ENCODE measurements at regions not wholly inside any gene's neighbourhood (a gene's known extent, or its start where the extent isn't known, plus 50 kb on each side); places are given as distances from the start of the nearest gene placed in this dataset.

GRCh38 chr5:124823380-124823779 is 76.9 kb upstream of the ZNF608 start:
- Histone ChIP-seq H3K79me2 (ENCODE audit: insufficient read depth, low read length) (no peaks in the 10 kb centered on the region), H3K4me1 (ENCODE audit: insufficient read depth, low read length) (no peaks in the 10 kb centered on the region), H3K4me2 (ENCODE audit: low read depth, low read length) (no peak overlapping the region), H3K4me3 (replicated peaks in 1 of 3; ENCODE audit: insufficient read depth in 1 of 3, low read depth in 2 of 3, low read length in 3 of 3) (no peak overlapping the region), H3K36me3 (replicated peaks in 1 of 2; ENCODE audit: control insufficient read depth in 1 of 2, insufficient read depth in 2 of 2, low read length in 2 of 2) (no peaks in the 10 kb centered on the region), H4K20me1 (ENCODE audit: insufficient read depth, low read length) (no peaks in the 10 kb centered on the region), H3K9me3 (ENCODE audit: low read length) (no peaks in the 10 kb centered on the region), H3K27me3 (ENCODE audit: control insufficient read depth in 1 of 2, insufficient read depth in 2 of 2, low read length in 2 of 2) (no peaks in the 10 kb centered on the region), H3K9ac (ENCODE audit: insufficient read depth, low read depth, low read length) (no peak overlapping the region), H2AFZ (ENCODE audit: low read length) (no peak overlapping the region), H3K27ac (ENCODE audit: extremely low read length, insufficient read depth, low read length) (no peak overlapping the region)
- in situ Hi-C loops (cut with HindIII; ENCODE audit: extremely low pct_ligation_motif_present, low pct_unique_long_range_greater_than_20kb): no loop called here
- DNase-seq (ENCODE audit: low spot score) (no peak), ATAC-seq (no peak), FAIRE-seq (no peak)
- intact Hi-C loops (cut with micrococcal nuclease; ENCODE audit: unreplicated experiment): no loop called here
- BruUV-seq (replicated peaks): no TSS peak
- WGBS (ENCODE audit: low lambda C conversion rate): 4% methylated on average over 3 of the region's 3 CpGs
- no peak for TF ChIP-seq ZBTB25 (CRISPR knock-in tag; IDR thresholded peaks at IDR 0.05)
- no peak for TF ChIP-seq ZNF382 (CRISPR knock-in tag; IDR thresholded peaks at IDR 0.05; ENCODE audit: borderline replicate concordance)
- CTCF ChIA-PET (ENCODE audit: low intra/inter-chr PET ratio, low total read pairs): no interaction called here
- POLR2A ChIA-PET: no interaction called here

- CTCF ChIA-PET (ENCODE audit: low intra/inter-chr PET ratio, low total read pairs): no interaction called here
- no peak for TF ChIP-seq KDM2A (CRISPR knock-in tag; IDR thresholded peaks at IDR 0.05; ENCODE audit: borderline replicate concordance, low read depth)
- TF ChIP-seq SRY (CRISPR knock-in tag; IDR thresholded peaks at IDR 0.05): no peak
- no peak for TF ChIP-seq SAP130 (CRISPR knock-in tag; IDR thresholded peaks at IDR 0.05; ENCODE audit: low read depth)
- no peak for TF ChIP-seq TEAD2 (CRISPR knock-in tag; IDR thresholded peaks at IDR 0.05)
- Histone ChIP-seq H3K4me3 (replicated peaks in 1 of 3; ENCODE audit: insufficient read depth in 1 of 3, low read depth in 2 of 3, low read length in 3 of 3) (no peak overlapping the region), H3K79me2 (ENCODE audit: insufficient read depth, low read length) (no peaks in the 10 kb centered on the region), H3K36me3 (replicated peaks in 1 of 2; ENCODE audit: control insufficient read depth in 1 of 2, insufficient read depth in 2 of 2, low read length in 2 of 2) (no peaks in the 10 kb centered on the region), H3K9ac (ENCODE audit: insufficient read depth, low read depth, low read length) (no peak overlapping the region), H3K4me2 (ENCODE audit: low read depth, low read length) (no peak overlapping the region), H4K20me1 (ENCODE audit: insufficient read depth, low read length) (no peaks in the 10 kb centered on the region), H3K27ac (ENCODE audit: extremely low read length, insufficient read depth, low read length) (no peak overlapping the region), H3K9me3 (ENCODE audit: low read length) (no peaks in the 10 kb centered on the region), H2AFZ (ENCODE audit: low read length) (no peak overlapping the region), H3K4me1 (ENCODE audit: insufficient read depth, low read length) (no peaks in the 10 kb centered on the region), H3K27me3 (ENCODE audit: control insufficient read depth in 1 of 2, insufficient read depth in 2 of 2, low read length in 2 of 2) (no peaks in the 10 kb centered on the region)
- ATAC-seq (no peak), FAIRE-seq (no peak), DNase-seq (ENCODE audit: low spot score) (no peak)
- intact Hi-C loops (cut with micrococcal nuclease; ENCODE audit: unreplicated experiment): no loop called here
- POLR2A ChIA-PET: no interaction called here
- in situ Hi-C loops (cut with HindIII; ENCODE audit: extremely low pct_ligation_motif_present, low pct_unique_long_range_greater_than_20kb): no loop called here
- WGBS (ENCODE audit: low lambda C conversion rate): 2% methylated on average over 4 of the region's 4 CpGs
- BruUV-seq (replicated peaks): no TSS peak
Measured at GRCh38 chr5:124824637-124825158, 78.3 kb upstream of the ZNF608 start.

All from HepG2 (cell line).